Transverse colon (tissue), 4 donors: ENCODE measurements at regions not wholly inside any gene's neighbourhood (a gene's known extent, or its start where the extent isn't known, plus 50 kb on each side); places are given as distances from the start of the nearest gene placed in this dataset.

Experiments used
- DNase-seq: peaks from one replicate; pipeline ENCODE4 v3.0.0-alpha.2; 2019
- H3K27ac ChIP-seq, 4 donors: fragments of 200-600 bp; sonication (generic); 2 replicates each; pipeline ENCODE4 v1.5.1; 2016 to 2018; ENCODE audit warnings: inconsistent platforms in 4 of 4
- H3K27me3 ChIP-seq: fragments of 200-600 bp; sonication (generic); 2 replicates; pipeline ENCODE4 v1.5.1; 2017; ENCODE audit warnings: inconsistent platforms
- H3K36me3 ChIP-seq, 4 donors: fragments of 200-600 bp; sonication (generic); 2 replicates each; pipeline ENCODE4 v1.5.1; 2017 to 2019; ENCODE audit warnings: inconsistent platforms in 4 of 4
- H3K4me1 ChIP-seq, 4 donors: fragments of 200-600 bp; sonication (generic); 2 replicates each; pipeline ENCODE4 v1.5.1; 2017 to 2020; ENCODE audit warnings: inconsistent platforms in 4 of 4
- H3K4me3 ChIP-seq, 4 donors: fragments of 200-600 bp; sonication (generic); 1 replicate in 1 of 4; 2 replicates in 3 of 4; pipeline versions ENCODE4 v1.5.1 to v1.6.1; 2017 to 2019; ENCODE audit warnings: inconsistent platforms in 4 of 4
- H3K9me3 ChIP-seq, 2 donors: fragments of 200-600 bp; sonication (generic); 2 replicates each; pipeline ENCODE4 v1.5.1; 2017 to 2019; ENCODE audit warnings: inconsistent platforms in 2 of 2
- CTCF ChIP-seq, 5 experiments: fragments of 200-600 bp in 3 of 5; fragments of 450-650 bp in 2 of 5; sonication (generic) in 3 of 5; IDR thresholded peaks; 1 replicate in 2 of 5; 2 replicates in 3 of 5; pipeline ENCODE4 v1.5.1; 2016 to 2017; ENCODE audit warnings: antibody characterized with exemption in 5 of 5, inconsistent platforms in 3 of 5, mild to moderate bottlenecking in 2 of 5, moderate library complexity in 1 of 5
- EP300 ChIP-seq: sonication (generic); formaldehyde crosslinking; IDR thresholded peaks from one replicate; pipeline ENCODE4 v1.6.1; 2017; ENCODE audit warnings: antibody characterized with exemption, low read depth
- POLR2A ChIP-seq: fragments of 450-650 bp; IDR thresholded peaks from one replicate; pipeline ENCODE4 v1.6.1; 2016; ENCODE audit warnings: antibody characterized with exemption, mild to moderate bottlenecking, moderate library complexity
- POLR2AphosphoS5 ChIP-seq, 3 donors: sonication (generic); formaldehyde crosslinking; IDR thresholded peaks; one replicate each; pipeline ENCODE4 v1.6.1; 2016; ENCODE audit warnings: antibody characterized with exemption in 3 of 3
- WGBS, 2 donors: methylation state at CpG; one replicate each; pipeline ENCODE4 v1.1.5; 2018; ENCODE audit warnings: low coverage in 1 of 2; 5-methylcytosine and 5-hydroxymethylcytosine counted together
- in situ Hi-C, 4 donors: fragments of 200-750 bp; cut with MboI; loops; one replicate each; pipeline versions ENCODE4 v1.15.0 to v1.15.1; 2017; ENCODE audit warnings: low sequenced_read_pairs in 3 of 4, low pct_ligation_motif_present in 1 of 4, low pct_unique_long_range_greater_than_20kb in 1 of 4
- intact Hi-C: fragments of 100-400 bp; cut with DNase I; formaldehyde crosslinking; loops from one replicate; pipeline ENCODE4 v1.15.1; 2023; ENCODE audit warnings: low total_unique reads

- intact Hi-C loops: no loop called here
- Histone ChIP-seq H3K4me3 (no peak overlapping the region), H3K36me3 (no peaks in the 10 kb centered on the region), H3K4me1 (no peaks in the 10 kb centered on the region), H3K9me3 (no peaks in the 10 kb centered on the region), H3K27me3 (no peaks in the 10 kb centered on the region), H3K27ac (no peak overlapping the region)
- whole genome bisulfite sequencing, 2 donors: 83% methylated on average over 3 of the region's 3 CpGs
- DNase-seq: no peak
- in situ Hi-C loops: no loop called here
- TF ChIP-seq CTCF (IDR thresholded peaks at IDR 0.05) (no peak), POLR2A (no peak), EP300 (no peak), POLR2AphosphoS5 (IDR thresholded peaks at IDR 0.05) (no peak)
Observed at GRCh38 chr2:208982831-208983230, 441.0 kb upstream of the MAP2 start.

- WGBS, 2 donors: 52 to 53% methylated on average over 3 of the region's 3 CpGs
- no peak for DNase-seq
- Histone ChIP-seq H3K4me3 (no peak overlapping the region), H3K27ac (no peak overlapping the region), H3K27me3 (no peaks in the 10 kb centered on the region), H3K4me1 (no peaks in the 10 kb centered on the region), H3K9me3 (no peaks in the 10 kb centered on the region), H3K36me3 (no peaks in the 10 kb centered on the region)
- no peak for TF ChIP-seq EP300
- TF ChIP-seq CTCF (IDR thresholded peaks at IDR 0.05): no peak
- TF ChIP-seq POLR2A: no peak
- no peak for TF ChIP-seq POLR2AphosphoS5 (IDR thresholded peaks at IDR 0.05)
- intact Hi-C loops (no loop called here), in situ Hi-C loops (no loop called here)
Observed at GRCh38 chr2:208983486-208983885, 440.4 kb upstream of the MAP2 start.

GRCh38 chr2:208984376-208985090 lies 439.3 kb upstream of the MAP2 start:
- H3K27ac ChIP-seq: no peak overlapping the region
- H3K9me3 ChIP-seq: no peaks in the 10 kb centered on the region
- 68 to 86% methylated on average over 4 to 6 of the region's 6 CpGs for WGBS, 2 donors
- in situ Hi-C loops (no loop called here), intact Hi-C loops (no loop called here)
- no peak overlapping the region for H3K4me3 ChIP-seq
- H3K27me3 ChIP-seq: no peaks in the 10 kb centered on the region
- H3K4me1 ChIP-seq: no peaks in the 10 kb centered on the region
- TF ChIP-seq CTCF (IDR thresholded peaks at IDR 0.05): no peak
- no peak for TF ChIP-seq POLR2AphosphoS5 (IDR thresholded peaks at IDR 0.05)
- no peak for TF ChIP-seq EP300
- no peak for TF ChIP-seq POLR2A
- no peaks in the 10 kb centered on the region for H3K36me3 ChIP-seq
- no peak for DNase-seq

GRCh38 chr2:208985644-208986043 lies 438.2 kb upstream of the MAP2 start:
- Histone ChIP-seq H3K4me1 (no peaks in the 10 kb centered on the region), H3K4me3 (no peak overlapping the region), H3K9me3 (no peaks in the 10 kb centered on the region), H3K27me3 (no peaks in the 10 kb centered on the region), H3K36me3 (no peaks in the 10 kb centered on the region), H3K27ac (no peak overlapping the region)
- in situ Hi-C loops (no loop called here), intact Hi-C loops (no loop called here)
- 55 to 58% methylated on average over 5 of the region's 5 CpGs for WGBS, 2 donors
- TF ChIP-seq EP300 (no peak), POLR2AphosphoS5 (IDR thresholded peaks at IDR 0.05) (no peak), POLR2A (no peak), CTCF (IDR thresholded peaks at IDR 0.05) (no peak)
- DNase-seq: no peak
